ENCODE measurements at regions not wholly inside any gene's neighbourhood (a gene's known extent, or its start where the extent isn't known, plus 50 kb on each side); places are given as distances from the start of the nearest gene placed in this dataset.

DNA sequence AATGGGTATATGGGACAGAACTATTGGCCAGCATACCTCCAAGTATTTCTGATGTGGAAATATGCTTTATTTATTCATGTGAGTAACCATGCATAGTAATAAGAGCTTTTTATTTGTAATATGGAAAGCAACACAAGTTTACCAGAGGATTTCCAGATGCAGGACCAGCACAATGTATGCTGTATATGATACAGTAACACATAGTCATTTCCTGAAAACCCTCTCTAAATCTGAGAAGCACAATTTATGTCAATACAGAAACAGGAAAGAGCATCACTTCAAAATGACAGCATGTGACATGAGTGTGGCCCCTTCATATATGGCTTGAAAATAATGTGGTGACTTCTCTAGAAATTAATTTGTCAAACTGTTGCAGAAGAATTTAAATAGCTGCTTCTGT lies 1134.7 kb upstream of the ADGRL2 start:
- DNase-seq (ENCODE audit: extremely low spot score), result no peak
- no peak overlapping the region for H3K4me3 ChIP-seq
- TF ChIP-seq, protein P1, sequence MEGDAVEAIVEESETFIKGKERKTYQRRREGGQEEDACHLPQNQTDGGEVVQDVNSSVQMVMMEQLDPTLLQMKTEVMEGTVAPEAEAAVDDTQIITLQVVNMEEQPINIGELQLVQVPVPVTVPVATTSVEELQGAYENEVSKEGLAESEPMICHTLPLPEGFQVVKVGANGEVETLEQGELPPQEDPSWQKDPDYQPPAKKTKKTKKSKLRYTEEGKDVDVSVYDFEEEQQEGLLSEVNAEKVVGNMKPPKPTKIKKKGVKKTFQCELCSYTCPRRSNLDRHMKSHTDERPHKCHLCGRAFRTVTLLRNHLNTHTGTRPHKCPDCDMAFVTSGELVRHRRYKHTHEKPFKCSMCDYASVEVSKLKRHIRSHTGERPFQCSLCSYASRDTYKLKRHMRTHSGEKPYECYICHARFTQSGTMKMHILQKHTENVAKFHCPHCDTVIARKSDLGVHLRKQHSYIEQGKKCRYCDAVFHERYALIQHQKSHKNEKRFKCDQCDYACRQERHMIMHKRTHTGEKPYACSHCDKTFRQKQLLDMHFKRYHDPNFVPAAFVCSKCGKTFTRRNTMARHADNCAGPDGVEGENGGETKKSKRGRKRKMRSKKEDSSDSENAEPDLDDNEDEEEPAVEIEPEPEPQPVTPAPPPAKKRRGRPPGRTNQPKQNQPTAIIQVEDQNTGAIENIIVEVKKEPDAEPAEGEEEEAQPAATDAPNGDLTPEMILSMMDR (IDR thresholded peaks at IDR 0.05), result no peak
- no peak for TF ChIP-seq POLR2AphosphoS5 (IDR thresholded peaks at IDR 0.05)
- TF ChIP-seq EP300 (IDR thresholded peaks at IDR 0.05), result no peak
- no peak for TF ChIP-seq POLR2A (IDR thresholded peaks at IDR 0.05; ENCODE audit: low read depth)
- no peaks in the 10 kb centered on the region for H3K9me3 ChIP-seq
- no peaks in the 10 kb centered on the region for H3K4me1 ChIP-seq
- no peaks in the 10 kb centered on the region for H3K36me3 ChIP-seq
- no peaks in the 10 kb centered on the region for H3K27me3 ChIP-seq
- no peak overlapping the region for H3K27ac ChIP-seq (replicated peaks in 1 of 4)
- intact Hi-C loops (cut with DNase I), result no loop called here

DNA sequence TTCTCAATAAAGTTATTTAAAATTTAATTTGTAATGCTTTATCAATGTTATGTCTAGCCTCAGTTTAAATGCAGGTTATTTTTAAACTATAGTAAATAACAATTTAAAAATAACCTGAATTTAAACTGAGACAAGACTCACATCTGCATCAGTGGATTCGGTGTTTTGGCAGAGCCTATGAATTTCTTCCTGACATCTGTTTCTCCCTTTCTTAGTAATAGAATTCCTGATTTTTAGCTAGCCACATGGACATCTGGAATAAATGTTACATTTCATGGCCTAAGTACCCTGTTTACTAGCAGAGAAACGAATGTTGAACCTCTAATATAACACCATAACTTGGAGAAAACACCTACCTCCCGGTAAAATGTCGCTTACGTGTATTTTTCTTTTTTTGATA lies 1141.6 kb upstream of the ADGRL2 start:
- 88% methylated on average over 5 of the region's 5 CpGs for WGBS
- no peaks in the 10 kb centered on the region for H3K27me3 ChIP-seq
- intact Hi-C loops (cut with DNase I), result no loop called here

DNA sequence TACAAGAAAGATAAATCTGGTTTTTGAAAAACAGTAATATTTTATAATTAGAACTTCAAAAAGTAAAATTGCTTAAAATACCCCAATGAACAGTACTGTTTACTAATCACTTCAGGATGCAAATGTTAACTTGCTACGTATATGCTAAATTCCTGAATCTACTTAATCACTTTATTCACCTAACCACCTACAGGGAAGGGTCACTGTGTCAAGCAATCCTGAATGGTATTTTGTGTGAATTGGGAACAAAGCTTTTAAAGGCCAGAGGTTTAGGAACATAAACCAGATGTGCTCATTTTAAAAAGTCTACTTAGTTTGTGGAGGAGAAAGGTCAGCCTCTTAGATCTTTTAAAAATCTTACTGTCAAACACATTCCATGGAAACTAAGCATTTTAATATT lies 1143.0 kb upstream of the ADGRL2 start:
- Histone ChIP-seq H3K27ac (replicated peaks in 1 of 4) (no peak overlapping the region), H3K9me3 (no peaks in the 10 kb centered on the region), H3K4me3 (no peak overlapping the region), H3K4me1 (peaks cover 0 to 9% (median 0%) of the 10 kb centered on the region in 4 donors), H3K27me3 (no peaks in the 10 kb centered on the region), H3K36me3 (no peaks in the 10 kb centered on the region)
- TF ChIP-seq, protein P1 (IDR thresholded peaks at IDR 0.05), result no peak
- no peak for TF ChIP-seq EP300 (IDR thresholded peaks at IDR 0.05)
- TF ChIP-seq POLR2AphosphoS5 (IDR thresholded peaks at IDR 0.05), result no peak
- TF ChIP-seq POLR2A (IDR thresholded peaks at IDR 0.05; ENCODE audit: low read depth), result no peak
- WGBS, result 64% methylated on average over 1 of the region's 1 CpG
- intact Hi-C loops (cut with DNase I), result no loop called here
- no peak for DNase-seq (ENCODE audit: extremely low spot score)

More for the DNA sequence above, 1141.6 kb upstream of the ADGRL2 start:
- no peak for DNase-seq (ENCODE audit: extremely low spot score)
- Histone ChIP-seq H3K4me1 (peaks cover 0 to 9% (median 0%) of the 10 kb centered on the region in 4 donors), H3K36me3 (no peaks in the 10 kb centered on the region), H3K27ac (replicated peaks in 1 of 4) (no peak overlapping the region), H3K4me3 (no peak overlapping the region), H3K9me3 (no peaks in the 10 kb centered on the region)
- TF ChIP-seq POLR2AphosphoS5 (IDR thresholded peaks at IDR 0.05) (no peak), POLR2A (IDR thresholded peaks at IDR 0.05; ENCODE audit: low read depth) (no peak), EP300 (IDR thresholded peaks at IDR 0.05) (no peak)
- TF ChIP-seq, protein P1 (IDR thresholded peaks at IDR 0.05), result no peak

DNA sequence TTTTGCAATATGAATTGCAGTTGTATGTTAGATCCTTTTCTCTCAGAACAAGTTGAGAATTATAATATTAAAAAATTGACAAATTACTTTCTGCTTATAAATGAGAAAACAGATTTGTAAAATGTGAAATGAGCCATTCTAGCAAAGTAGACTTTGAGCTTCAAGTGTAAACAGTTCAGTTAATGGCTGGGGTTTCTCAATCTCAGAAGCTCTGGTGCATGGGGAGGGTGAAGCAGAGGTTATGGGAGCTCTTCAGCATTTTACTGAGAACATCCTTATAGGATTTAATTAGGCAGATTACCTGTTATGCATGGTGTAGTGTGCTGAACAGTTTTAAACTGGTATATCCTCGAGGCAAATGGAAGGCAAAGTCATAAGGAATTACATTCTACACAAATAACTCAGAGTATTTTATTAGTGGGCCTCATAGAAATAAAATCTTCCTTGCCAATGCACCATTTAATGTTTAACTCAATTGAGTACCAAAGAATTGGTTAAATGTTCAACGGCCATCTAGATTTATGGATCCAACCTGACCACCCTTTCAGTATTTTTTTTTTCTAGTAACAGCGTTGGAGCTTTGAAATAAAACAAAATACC lies 1143.6 kb upstream of the ADGRL2 start:
- 68% methylated on average over 3 of the region's 3 CpGs for WGBS

More for the DNA sequence above, 1143.6 kb upstream of the ADGRL2 start:
- Histone ChIP-seq H3K27ac (replicated peaks in 1 of 4) (no peak overlapping the region), H3K9me3 (no peaks in the 10 kb centered on the region), H3K27me3 (no peaks in the 10 kb centered on the region), H3K36me3 (no peaks in the 10 kb centered on the region), H3K4me3 (no peak overlapping the region), H3K4me1 (peaks cover 0 to 9% (median 0%) of the 10 kb centered on the region in 4 donors)
- intact Hi-C loops (cut with DNase I), result no loop called here
- TF ChIP-seq, protein P1 (IDR thresholded peaks at IDR 0.05), result no peak
- DNase-seq (ENCODE audit: extremely low spot score), result no peak
